Activated CD4-positive, alpha-beta T cell treated with anti-CD3 and anti-CD28 coated beads for 48 hours (primary cell): ENCODE measurements at regions not wholly inside any gene's neighbourhood (a gene's known extent, or its start where the extent isn't known, plus 50 kb on each side); places are given as distances from the start of the nearest gene placed in this dataset.

Experiments
- DNase-seq: peaks from one replicate; pipeline ENCODE4 v3.0.0-alpha.2; 2020

- no peak for DNase-seq
Observed at GRCh38 chr7:116310141-116310540, 99.8 kb downstream of the TES start.

- DNase-seq = no peak
Observed at GRCh38 chr7:116311259-116311658, 100.9 kb downstream of the TES start.

DNA sequence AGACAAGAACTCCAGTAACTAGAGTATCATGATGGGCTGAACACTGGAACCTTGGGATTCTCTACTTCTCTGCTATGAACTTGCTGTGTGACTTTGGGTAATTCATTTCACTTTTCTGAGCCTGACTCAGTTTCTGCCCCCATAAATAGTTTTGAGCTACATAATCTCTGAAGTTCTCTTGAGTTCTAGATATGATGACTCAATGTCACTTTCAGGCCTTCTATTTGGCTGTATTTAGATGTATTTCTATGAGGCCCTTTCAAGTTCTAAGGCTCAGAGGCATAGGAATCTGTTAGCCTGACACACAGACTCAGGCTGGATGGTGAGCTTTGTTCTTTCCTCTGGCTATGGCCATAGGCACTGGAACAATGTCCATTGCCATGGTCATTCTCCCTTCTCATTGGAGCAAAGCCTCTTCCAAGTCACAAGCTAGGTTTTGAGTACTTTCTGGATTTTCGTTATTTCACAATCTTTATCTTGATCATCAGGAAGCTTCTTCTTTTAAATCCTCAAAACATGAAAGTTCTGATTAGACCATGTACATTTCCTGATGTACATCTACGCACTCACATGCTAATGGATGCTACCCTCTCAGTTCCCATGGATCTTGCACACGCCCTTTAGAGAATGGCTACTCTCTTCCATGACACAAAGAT, 101.6 kb downstream of the TES start:
- no peak for DNase-seq

GRCh38 chr7:116315293-116315692, 105.0 kb downstream of the TES start:
- no peak for DNase-seq

DNA sequence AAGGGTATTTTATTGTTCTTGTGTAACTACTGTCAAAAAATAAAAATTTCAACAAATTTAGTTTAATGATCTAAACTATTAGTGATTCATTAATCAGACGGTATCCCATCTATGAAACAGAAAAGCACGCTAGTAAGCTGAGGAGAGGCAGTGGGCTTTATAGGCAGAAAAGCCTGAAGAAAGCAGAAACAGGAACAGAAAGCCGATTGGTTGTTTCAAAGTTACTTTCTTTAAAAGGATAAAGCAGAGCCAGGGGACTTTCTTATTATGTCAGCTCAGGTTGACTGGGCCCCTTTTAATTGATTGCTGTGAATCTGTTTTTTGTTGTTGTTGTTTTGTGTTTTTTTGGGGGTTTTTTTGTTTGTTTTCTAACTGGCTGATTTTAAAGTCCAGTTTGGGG, 105.5 kb downstream of the TES start:
- no peak for DNase-seq

GRCh38 chr7:116316838-116317628, 106.7 kb downstream of the TES start:
- DNase-seq = peak; percentile 54

DNA sequence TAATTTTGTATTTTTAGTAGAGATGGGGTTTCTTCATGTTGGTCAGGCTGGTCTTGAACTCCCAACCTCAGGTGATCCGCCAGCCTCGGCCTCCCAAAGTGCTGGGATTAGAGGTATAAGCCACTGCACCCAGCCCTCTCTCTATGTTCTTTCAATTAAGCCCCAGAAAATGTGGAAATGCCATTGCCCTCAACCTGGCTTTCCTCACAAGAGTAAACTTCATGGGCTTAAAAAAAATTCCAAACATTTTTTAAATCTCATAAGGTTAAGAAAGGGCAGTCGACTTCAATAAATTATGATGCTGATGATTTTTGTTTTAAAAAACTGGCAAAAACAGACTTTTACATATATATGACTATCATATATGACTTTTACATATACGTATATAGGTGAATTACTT, 107.6 kb downstream of the TES start:
- DNase-seq = no peak

- DNase-seq = no peak
Observed at GRCh38 chr7:116322541-116322940, 112.2 kb downstream of the TES start.

- DNase-seq = no peak
Observed at GRCh38 chr7:116324582-116324981, 114.2 kb downstream of the TES start.

- DNase-seq = no peak
Observed at GRCh38 chr7:116325517-116325916, 115.2 kb downstream of the TES start.

GRCh38 chr7:116327135-116327534, 116.8 kb downstream of the TES start:
- no peak for DNase-seq

DNA sequence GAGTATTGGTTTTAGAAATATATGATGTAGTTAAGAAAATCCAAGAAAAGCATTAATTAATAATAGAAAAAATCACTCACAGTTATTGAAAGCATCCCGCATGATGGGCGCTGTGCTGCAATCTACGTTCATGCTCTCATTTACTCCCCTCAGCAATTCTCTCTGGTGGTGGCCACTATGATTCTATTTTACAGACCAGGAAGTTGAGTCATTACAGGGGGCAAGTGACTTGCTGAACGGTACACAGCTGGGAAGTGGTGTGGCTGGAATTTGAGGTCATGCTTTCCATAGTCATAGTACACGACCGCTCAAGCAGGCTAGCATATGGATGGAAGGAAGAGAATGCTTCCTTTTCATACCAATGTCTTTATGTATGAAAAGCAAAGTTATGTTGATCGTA, 117.4 kb downstream of the TES start:
- no peak for DNase-seq

- DNase-seq = no peak
Observed at GRCh38 chr7:116328161-116328560, 117.8 kb downstream of the TES start.

DNA sequence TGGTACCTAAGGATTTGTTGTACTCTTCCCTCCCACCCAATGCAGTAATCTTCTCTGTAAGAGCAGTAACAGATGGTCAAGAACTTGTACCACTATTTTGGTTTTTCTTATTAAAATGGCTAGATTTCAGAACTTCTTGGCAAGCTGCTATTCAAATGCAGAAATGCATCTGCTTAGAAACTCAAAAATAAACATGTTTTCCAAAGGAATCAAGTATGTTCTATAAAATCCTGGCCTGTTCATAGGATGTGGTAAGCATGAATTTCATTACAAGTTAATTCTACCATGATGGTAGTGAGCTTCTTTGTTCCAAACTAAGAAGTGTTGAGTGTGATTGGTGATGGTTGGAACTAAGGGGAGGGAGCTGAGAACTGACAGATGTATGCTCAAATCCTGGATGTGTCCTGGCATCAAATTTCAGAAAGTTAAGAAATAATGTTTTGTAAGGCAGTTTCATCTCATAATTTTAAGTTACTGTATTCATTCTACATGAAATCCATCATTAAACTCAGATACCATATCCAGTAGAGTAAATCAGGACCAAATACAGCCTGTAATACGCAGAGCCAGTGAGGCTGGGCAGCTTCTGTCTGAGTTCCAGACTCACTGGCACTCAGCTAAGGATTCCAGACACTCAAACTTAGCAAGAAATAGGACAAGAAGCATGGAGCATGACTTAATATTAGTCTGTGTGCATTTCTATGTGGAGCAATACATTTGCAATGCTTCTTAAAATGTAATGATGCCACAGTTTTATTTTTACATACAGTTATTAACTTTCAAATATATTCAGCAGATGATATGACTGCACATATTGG, 119.6 kb downstream of the TES start:
- DNase-seq = no peak

DNA sequence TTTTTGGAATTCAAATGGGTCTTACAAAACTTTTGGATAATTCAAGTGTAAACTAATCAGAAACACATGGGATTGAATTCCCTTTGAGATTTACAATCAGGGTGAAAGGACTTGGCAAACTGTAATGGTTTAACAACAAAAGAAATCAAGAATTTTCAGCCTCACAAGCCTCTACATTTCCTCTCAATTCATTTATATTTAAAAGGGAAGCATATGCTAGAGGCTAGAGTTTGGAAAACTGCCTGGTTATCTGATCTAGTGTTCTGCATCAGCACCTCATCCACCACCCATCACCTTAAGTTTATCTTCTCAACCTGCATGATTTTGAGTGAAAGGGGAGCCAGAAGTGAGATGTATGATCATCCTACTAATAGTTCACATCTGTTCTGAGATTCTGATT, 120.7 kb downstream of the TES start:
- no peak for DNase-seq

- no peak for DNase-seq
Observed at GRCh38 chr7:116332766-116333165, 122.4 kb downstream of the TES start.

- DNase-seq = no peak
Observed at GRCh38 chr7:116334555-116334954, 124.2 kb downstream of the TES start.

GRCh38 chr7:116337018-116337417, 126.7 kb downstream of the TES start:
- DNase-seq = no peak

- DNase-seq = no peak
Observed at GRCh38 chr7:116337800-116338199, 127.5 kb downstream of the TES start.

GRCh38 chr7:116339564-116339963, 129.2 kb downstream of the TES start:
- no peak for DNase-seq

GRCh38 chr7:116340201-116340847, 130.0 kb downstream of the TES start:
- no peak for DNase-seq

DNA sequence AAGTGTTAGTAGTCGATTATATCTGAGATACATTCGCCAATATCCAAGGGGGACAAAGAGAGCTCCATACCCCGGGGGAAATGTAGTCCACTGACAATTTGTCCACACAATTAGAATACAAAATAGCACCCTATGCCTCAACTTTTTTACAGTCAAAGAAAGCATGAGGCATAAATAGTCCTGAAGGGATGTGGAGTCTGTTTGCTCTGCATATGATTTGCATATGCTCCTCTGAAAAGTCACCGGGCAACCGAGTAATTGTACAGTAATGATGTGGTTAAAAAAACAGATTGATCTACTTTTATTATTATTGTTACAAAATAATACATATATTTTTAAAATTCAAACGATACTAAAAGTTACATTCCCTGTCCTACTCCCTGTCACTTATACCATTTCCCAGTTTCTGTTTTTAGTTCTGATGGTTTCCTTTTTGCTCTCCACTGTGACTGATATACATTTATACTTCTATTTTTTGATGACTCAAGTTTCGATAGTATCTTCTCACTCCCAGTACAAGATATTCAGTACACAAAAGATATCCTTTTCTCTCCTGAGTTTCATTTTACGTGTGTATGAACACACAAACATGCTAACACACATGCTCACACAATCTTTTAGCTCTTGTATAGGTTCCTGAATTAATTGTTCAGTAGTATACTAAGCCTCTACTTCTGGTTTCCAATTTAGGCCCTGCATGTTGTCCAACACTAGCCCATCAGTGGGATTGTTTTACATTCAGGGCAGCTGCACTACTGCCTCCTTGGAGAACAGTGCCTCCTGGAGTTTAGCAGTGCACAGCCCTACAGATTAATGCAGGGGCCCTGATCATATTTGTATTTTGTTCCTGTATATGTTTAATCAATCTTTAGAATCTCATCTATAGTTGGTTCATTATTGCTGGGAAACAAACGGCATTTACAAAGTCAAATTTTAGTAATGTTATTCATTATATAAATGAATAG, 130.9 kb downstream of the TES start:
- no peak for DNase-seq
